Fibroblast of mammary gland (primary cell): ENCODE measurements at regions not wholly inside any gene's neighbourhood (a gene's known extent, or its start where the extent isn't known, plus 50 kb on each side); places are given as distances from the start of the nearest gene placed in this dataset.

Experiments used
- DNase-seq: peaks from one replicate; pipeline ENCODE4 v3.0.0-alpha.2; 2010; ENCODE audit warnings: low read depth
- H3K4me3 ChIP-seq: 2 replicates; pipeline ENCODE4 v1.5.1; 2011; ENCODE audit warnings: low read depth, mild to moderate bottlenecking, low read length, moderate library complexity; ENCODE audit not compliant: control insufficient read depth
- CTCF ChIP-seq: conservative IDR thresholded peaks from 2 replicates; pipeline ENCODE4 v1.5.1; 2011; ENCODE audit warnings: low read depth, low read length, inconsistent platforms; ENCODE audit not compliant: control insufficient read depth, insufficient read depth

- H3K4me3 ChIP-seq = no peak overlapping the region
- no peak for DNase-seq
- TF ChIP-seq CTCF = no peak
Observed at GRCh38 chr20:24816907-24817306, 132.2 kb upstream of the CST7 start.

GRCh38 chr20:24817351-24817750 is 131.7 kb upstream of the CST7 start:
- no peak for TF ChIP-seq CTCF
- no peak overlapping the region for H3K4me3 ChIP-seq
- no peak for DNase-seq

GRCh38 chr20:24818056-24818455 is 131.0 kb upstream of the CST7 start:
- DNase-seq = no peak
- TF ChIP-seq CTCF = no peak
- H3K4me3 ChIP-seq = no peak overlapping the region

GRCh38 chr20:24819331-24819965 is 129.6 kb upstream of the CST7 start:
- H3K4me3 ChIP-seq = no peak overlapping the region
- no peak for TF ChIP-seq CTCF
- DNase-seq = no peak

GRCh38 chr20:24820345-24820744 is 128.7 kb upstream of the CST7 start:
- TF ChIP-seq CTCF = no peak
- DNase-seq = no peak
- H3K4me3 ChIP-seq = no peak overlapping the region

GRCh38 chr20:24821391-24821790 is 127.7 kb upstream of the CST7 start:
- DNase-seq = no peak
- TF ChIP-seq CTCF = no peak
- no peak overlapping the region for H3K4me3 ChIP-seq
